GM12892 (cell line): ENCODE measurements at regions not wholly inside any gene's neighbourhood (a gene's known extent, or its start where the extent isn't known, plus 50 kb on each side); places are given as distances from the start of the nearest gene placed in this dataset.

Experiments
- DNase-seq: peaks from one replicate; pipeline ENCODE4 v3.0.0; 2011; ENCODE audit not compliant: insufficient read length
- FAIRE-seq: peaks from 2 replicates; lab custom pipeline; 2011; peaks lifted over from hg19 to GRCh38; lab: Jason Lieb, UNC
- POLR2A ChIP-seq: IDR thresholded peaks from 2 replicates; pipeline ENCODE4 v1.6.1; 2011; ENCODE audit warnings: low read depth, low read length, control low read depth
- POLR2AphosphoS5 ChIP-seq: IDR thresholded peaks from 2 replicates; pipeline ENCODE4 v1.6.1; 2011; ENCODE audit warnings: low read depth, low read length, control low read depth
- TAF1 ChIP-seq: IDR thresholded peaks from 2 replicates; pipeline ENCODE4 v1.6.1; 2011; ENCODE audit warnings: low read depth, mild to moderate bottlenecking, control low read depth, low read length, borderline replicate concordance

- FAIRE-seq (no peak), DNase-seq (no peak)
- TF ChIP-seq POLR2A (no peak), TAF1 (no peak), POLR2AphosphoS5 (no peak)
Observed at GRCh38 chr3:117580806-117581205, 871.2 kb downstream of the TUSC7 start.

- TF ChIP-seq POLR2A = no peak
- TF ChIP-seq TAF1 = no peak
- no peak for TF ChIP-seq POLR2AphosphoS5
- DNase-seq (no peak), FAIRE-seq (no peak)
Observed at GRCh38 chr3:117586161-117586560, 876.6 kb downstream of the TUSC7 start.

GRCh38 chr3:117587416-117587815 lies 877.8 kb downstream of the TUSC7 start:
- TF ChIP-seq POLR2AphosphoS5 (no peak), POLR2A (no peak), TAF1 (no peak)
- DNase-seq (no peak), FAIRE-seq (no peak)

- TF ChIP-seq POLR2A (no peak), POLR2AphosphoS5 (no peak), TAF1 (no peak)
- FAIRE-seq = no peak
- no peak for DNase-seq
Observed at GRCh38 chr3:117589454-117589853, 879.9 kb downstream of the TUSC7 start.

GRCh38 chr3:117595615-117596014 lies 886.0 kb downstream of the TUSC7 start:
- DNase-seq = no peak
- no peak for TF ChIP-seq TAF1
- TF ChIP-seq POLR2A = no peak
- no peak for TF ChIP-seq POLR2AphosphoS5
- FAIRE-seq = no peak

GRCh38 chr3:117596503-117596902 lies 886.9 kb downstream of the TUSC7 start:
- no peak for DNase-seq
- TF ChIP-seq POLR2A (no peak), POLR2AphosphoS5 (no peak)
- FAIRE-seq = no peak

GRCh38 chr3:117597865-117598264 lies 888.3 kb downstream of the TUSC7 start:
- FAIRE-seq (no peak), DNase-seq (no peak)
- no peak for TF ChIP-seq POLR2AphosphoS5

GRCh38 chr3:117600112-117600511 lies 890.5 kb downstream of the TUSC7 start:
- TF ChIP-seq TAF1 (no peak), POLR2A (no peak), POLR2AphosphoS5 (no peak)
- DNase-seq (no peak), FAIRE-seq (no peak)

- DNase-seq = no peak
- TF ChIP-seq POLR2A (no peak), TAF1 (no peak), POLR2AphosphoS5 (no peak)
- no peak for FAIRE-seq
Observed at GRCh38 chr3:117600666-117601065, 891.1 kb downstream of the TUSC7 start.

GRCh38 chr3:117602058-117602644 lies 892.6 kb downstream of the TUSC7 start:
- DNase-seq (no peak), FAIRE-seq (no peak)
- TF ChIP-seq POLR2A = no peak
- no peak for TF ChIP-seq POLR2AphosphoS5
- no peak for TF ChIP-seq TAF1

GRCh38 chr3:117603097-117603496 lies 893.5 kb downstream of the TUSC7 start:
- no peak for TF ChIP-seq TAF1
- TF ChIP-seq POLR2A = no peak
- FAIRE-seq (peak; percentile 54), DNase-seq (no peak)

- no peak for DNase-seq
- FAIRE-seq = no peak
- TF ChIP-seq POLR2AphosphoS5 (no peak), POLR2A (no peak), TAF1 (no peak)
Observed at GRCh38 chr3:117606866-117607265, 897.3 kb downstream of the TUSC7 start.

GRCh38 chr3:117609330-117609729 lies 899.8 kb downstream of the TUSC7 start:
- no peak for TF ChIP-seq TAF1
- no peak for TF ChIP-seq POLR2A
- no peak for TF ChIP-seq POLR2AphosphoS5
- FAIRE-seq (no peak), DNase-seq (no peak)
